ENCODE measurements at regions not wholly inside any gene's neighbourhood (a gene's known extent, or its start where the extent isn't known, plus 50 kb on each side); places are given as distances from the start of the nearest gene placed in this dataset.
"Not testable (repeated sequence)": the region's sequence is repeated elsewhere in the genome, so short reads cannot be mapped to it uniquely, and the experiment has no call there.

- not testable (repeated sequence) for TF ChIP-seq CTCF, POLR2AphosphoS5, EP300 (IDR thresholded peaks at IDR 0.05)
Observed at GRCh38 chr3:43845553-43845952, 154.8 kb downstream of the ABHD5 start.

All from gastroesophageal sphincter (tissue), 3 donors.